ENCODE measurements at regions not wholly inside any gene's neighbourhood (a gene's known extent, or its start where the extent isn't known, plus 50 kb on each side); places are given as distances from the start of the nearest gene placed in this dataset.

DNA sequence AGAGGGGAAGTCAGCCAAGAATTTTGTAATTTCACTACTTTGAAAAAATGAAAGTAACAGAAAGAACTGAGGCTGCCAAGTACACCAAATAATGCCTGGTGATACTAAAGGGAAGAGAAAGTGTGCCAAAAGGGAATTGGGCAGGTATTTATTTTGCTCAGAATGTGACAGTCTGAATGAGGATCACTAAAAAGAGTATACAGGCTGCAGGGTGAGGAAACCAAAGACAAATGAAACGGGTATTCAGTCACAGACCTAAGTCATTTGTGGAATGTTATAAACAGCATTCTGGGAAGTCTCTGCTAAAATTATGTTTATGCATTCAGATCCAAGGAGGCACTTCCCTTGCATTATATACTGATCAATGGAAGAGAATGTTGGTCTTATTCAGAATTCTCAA, 418.6 kb upstream of the SLC39A10 start:
- TF ChIP-seq POLR2A (IDR thresholded peaks at IDR 0.05): no peak
- TF ChIP-seq, protein P1, sequence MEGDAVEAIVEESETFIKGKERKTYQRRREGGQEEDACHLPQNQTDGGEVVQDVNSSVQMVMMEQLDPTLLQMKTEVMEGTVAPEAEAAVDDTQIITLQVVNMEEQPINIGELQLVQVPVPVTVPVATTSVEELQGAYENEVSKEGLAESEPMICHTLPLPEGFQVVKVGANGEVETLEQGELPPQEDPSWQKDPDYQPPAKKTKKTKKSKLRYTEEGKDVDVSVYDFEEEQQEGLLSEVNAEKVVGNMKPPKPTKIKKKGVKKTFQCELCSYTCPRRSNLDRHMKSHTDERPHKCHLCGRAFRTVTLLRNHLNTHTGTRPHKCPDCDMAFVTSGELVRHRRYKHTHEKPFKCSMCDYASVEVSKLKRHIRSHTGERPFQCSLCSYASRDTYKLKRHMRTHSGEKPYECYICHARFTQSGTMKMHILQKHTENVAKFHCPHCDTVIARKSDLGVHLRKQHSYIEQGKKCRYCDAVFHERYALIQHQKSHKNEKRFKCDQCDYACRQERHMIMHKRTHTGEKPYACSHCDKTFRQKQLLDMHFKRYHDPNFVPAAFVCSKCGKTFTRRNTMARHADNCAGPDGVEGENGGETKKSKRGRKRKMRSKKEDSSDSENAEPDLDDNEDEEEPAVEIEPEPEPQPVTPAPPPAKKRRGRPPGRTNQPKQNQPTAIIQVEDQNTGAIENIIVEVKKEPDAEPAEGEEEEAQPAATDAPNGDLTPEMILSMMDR (IDR thresholded peaks at IDR 0.05 in 8 of 11, conservative IDR thresholded peaks at IDR 0.05 in 3 of 11): no peak

All from spleen (tissue), 7 donors.